Right lobe of liver (tissue), 4 donors: ENCODE measurements at regions not wholly inside any gene's neighbourhood (a gene's known extent, or its start where the extent isn't known, plus 50 kb on each side); places are given as distances from the start of the nearest gene placed in this dataset.

ENCODE experiments used
- POLR2A ChIP-seq: fragments of 450-650 bp; IDR thresholded peaks from one replicate; pipeline ENCODE4 v1.6.1; 2017; ENCODE audit warnings: antibody characterized with exemption, mild to moderate bottlenecking
- TF ChIP-seq, protein P1 (sequence below), 4 donors: fragments of 200-600 bp in 3 of 4; fragments of 450-650 bp in 1 of 4; IDR thresholded peaks; one replicate each; pipeline versions ENCODE4 v1.5.1 to v1.8.0; 2016 to 2022; ENCODE audit warnings: antibody characterized with exemption in 4 of 4, mild to moderate bottlenecking in 2 of 4
- donor health status: DM: no; HTN: no; CAD: no.
- donor health status: DM: no; HTN: no; CAD: no.
- donor health status: DM: no; HTN: yes; CAD: no.

- TF ChIP-seq, protein P1, sequence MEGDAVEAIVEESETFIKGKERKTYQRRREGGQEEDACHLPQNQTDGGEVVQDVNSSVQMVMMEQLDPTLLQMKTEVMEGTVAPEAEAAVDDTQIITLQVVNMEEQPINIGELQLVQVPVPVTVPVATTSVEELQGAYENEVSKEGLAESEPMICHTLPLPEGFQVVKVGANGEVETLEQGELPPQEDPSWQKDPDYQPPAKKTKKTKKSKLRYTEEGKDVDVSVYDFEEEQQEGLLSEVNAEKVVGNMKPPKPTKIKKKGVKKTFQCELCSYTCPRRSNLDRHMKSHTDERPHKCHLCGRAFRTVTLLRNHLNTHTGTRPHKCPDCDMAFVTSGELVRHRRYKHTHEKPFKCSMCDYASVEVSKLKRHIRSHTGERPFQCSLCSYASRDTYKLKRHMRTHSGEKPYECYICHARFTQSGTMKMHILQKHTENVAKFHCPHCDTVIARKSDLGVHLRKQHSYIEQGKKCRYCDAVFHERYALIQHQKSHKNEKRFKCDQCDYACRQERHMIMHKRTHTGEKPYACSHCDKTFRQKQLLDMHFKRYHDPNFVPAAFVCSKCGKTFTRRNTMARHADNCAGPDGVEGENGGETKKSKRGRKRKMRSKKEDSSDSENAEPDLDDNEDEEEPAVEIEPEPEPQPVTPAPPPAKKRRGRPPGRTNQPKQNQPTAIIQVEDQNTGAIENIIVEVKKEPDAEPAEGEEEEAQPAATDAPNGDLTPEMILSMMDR (IDR thresholded peaks at IDR 0.05) = no peak
- no peak for TF ChIP-seq POLR2A
Observed at GRCh38 chr3:64759811-64760210, 72.0 kb upstream of the ADAMTS9 start.
